ENCODE measurements at regions not wholly inside any gene's neighbourhood (a gene's known extent, or its start where the extent isn't known, plus 50 kb on each side); places are given as distances from the start of the nearest gene placed in this dataset.

DNA sequence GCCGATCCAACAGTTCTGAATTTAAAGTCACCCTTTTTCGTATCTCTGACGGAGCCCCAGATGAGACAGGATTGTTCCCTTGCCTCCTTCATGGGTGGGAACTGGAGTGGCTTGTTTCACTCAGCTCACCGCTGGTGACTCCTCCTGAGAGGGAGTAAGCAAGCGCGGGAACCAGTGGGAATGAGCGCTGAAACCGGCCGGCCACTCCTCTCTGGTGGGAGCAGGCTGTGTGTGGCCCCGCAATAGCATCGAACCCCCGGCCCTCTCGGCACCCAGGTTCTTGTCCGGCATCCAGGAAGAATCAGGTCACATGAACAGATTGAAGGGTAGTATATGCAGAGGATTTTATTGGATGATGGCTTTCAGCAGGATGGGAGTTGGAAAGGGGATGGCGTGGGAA, 1211.6 kb upstream of the PCDH20 start:
- TF ChIP-seq CTCF (IDR thresholded peaks at IDR 0.05) (no peak), POLR2A (IDR thresholded peaks at IDR 0.05) (no peak)
